DOHH2 (cell line): ENCODE measurements at regions not wholly inside any gene's neighbourhood (a gene's known extent, or its start where the extent isn't known, plus 50 kb on each side); places are given as distances from the start of the nearest gene placed in this dataset.

ENCODE experiments used
- H3F3A ChIP-seq: fragments of 200-600 bp; sonication (generic), shearing (Covaris generic); 2 replicates; pipeline ENCODE4 v1.6.0; 2016; ENCODE audit warnings: antibody characterized with exemption, mild to moderate bottlenecking; ENCODE audit not compliant: control insufficient read depth, insufficient read depth
- H3K27ac ChIP-seq: fragments of 200-600 bp; sonication (generic); 2 replicates; pipeline ENCODE4 v1.5.1; 2014; ENCODE audit warnings: low read depth, mild to moderate bottlenecking, low read length, moderate library complexity
- H3K27me3 ChIP-seq: fragments of 200-600 bp; sonication (generic); 2 replicates; pipeline ENCODE4 v1.6.1; 2014; ENCODE audit warnings: mild to moderate bottlenecking, low read length, mixed read lengths; ENCODE audit not compliant: control insufficient read depth
- H3K36me3 ChIP-seq: fragments of 200-600 bp; sonication (generic); 2 replicates; pipeline ENCODE4 v1.6.1; 2014; ENCODE audit warnings: mild to moderate bottlenecking, low read length, moderate library complexity, mixed read lengths; ENCODE audit not compliant: control insufficient read depth
- H3K4me1 ChIP-seq: fragments of 200-600 bp; sonication (generic); 2 replicates; pipeline ENCODE4 v1.6.1; 2014; ENCODE audit warnings: mild to moderate bottlenecking, low read length, mixed read lengths; ENCODE audit not compliant: control insufficient read depth
- H3K4me2 ChIP-seq: fragments of 200-600 bp; sonication (generic); 2 replicates; pipeline ENCODE4 v1.6.0; 2014; ENCODE audit warnings: mild to moderate bottlenecking, low read length, moderate library complexity
- H3K4me3 ChIP-seq: fragments of 200-600 bp; sonication (generic); 2 replicates; pipeline ENCODE4 v1.5.1; 2014; ENCODE audit warnings: mild to moderate bottlenecking, low read length, mixed read lengths
- H3K79me2 ChIP-seq: fragments of 200-600 bp; sonication (generic); 2 replicates; pipeline ENCODE4 v1.6.1; 2014; ENCODE audit warnings: mild to moderate bottlenecking, low read length, mixed read lengths; ENCODE audit not compliant: control insufficient read depth
- H3K9me2 ChIP-seq: fragments of 200-600 bp; sonication (generic); replicated peaks from 2 replicates; pipeline ENCODE4 v1.6.1; 2014; ENCODE audit warnings: mild to moderate bottlenecking, low read length, mixed read lengths; ENCODE audit not compliant: control insufficient read depth
- H3K9me3 ChIP-seq: fragments of 200-600 bp; sonication (generic); 2 replicates; pipeline ENCODE4 v1.6.1; 2014; ENCODE audit warnings: antibody characterized with exemption, low read length, mixed read lengths; ENCODE audit not compliant: control insufficient read depth, insufficient read depth
- H4K20me1 ChIP-seq: fragments of 200-600 bp; sonication (generic); 2 replicates; pipeline ENCODE4 v1.6.0; 2014; ENCODE audit warnings: low read depth, mild to moderate bottlenecking, antibody characterized with exemption, low read length, moderate library complexity; ENCODE audit not compliant: control insufficient read depth, insufficient read depth
- EZH2phosphoT487 ChIP-seq: fragments of 200-600 bp; sonication (generic); IDR thresholded peaks from 2 replicates; pipeline ENCODE4 v1.6.1; 2017; ENCODE audit warnings: borderline replicate concordance, mild to moderate bottlenecking, antibody characterized with exemption, low read length, moderate library complexity, mixed read lengths
- TF ChIP-seq, protein P1 (sequence below): fragments of 200-600 bp; sonication (generic); IDR thresholded peaks from one replicate; pipeline ENCODE4 v1.5.1; 2014; ENCODE audit warnings: antibody characterized with exemption, mild to moderate bottlenecking, low read depth, low read length; ENCODE audit not compliant: poor library complexity, severe bottlenecking

DNA sequence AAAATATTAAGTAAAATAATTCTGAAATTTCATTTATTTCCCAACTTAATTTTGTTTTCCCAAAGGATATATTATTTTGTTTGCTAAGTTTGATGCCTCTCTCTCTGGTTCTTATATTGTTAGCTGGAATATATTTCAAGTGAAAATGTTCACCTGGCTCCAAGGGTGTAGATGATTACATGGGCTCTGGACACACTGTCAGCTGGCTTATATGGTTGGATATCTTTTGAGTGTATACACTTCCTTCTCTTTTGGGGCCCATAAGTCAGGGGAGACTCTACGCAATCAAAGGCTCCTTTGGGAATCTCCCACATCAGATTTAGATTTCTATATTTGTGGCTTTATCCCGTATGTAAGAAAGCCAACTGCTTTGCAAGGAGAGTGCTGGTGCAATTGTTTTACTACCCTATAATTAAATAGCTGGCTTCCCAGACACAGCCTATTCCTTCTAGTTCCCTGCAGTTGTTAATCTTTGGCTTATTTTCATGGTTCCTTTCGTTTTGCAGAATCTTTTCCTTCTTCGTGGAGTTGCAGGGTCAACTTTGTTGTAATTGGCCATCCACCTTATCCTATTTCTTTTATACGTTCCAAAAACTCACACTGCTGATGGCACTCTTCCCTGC, 225.7 kb downstream of the DPH6 start:
- Histone ChIP-seq H3K79me2 (no peaks in the 10 kb centered on the region), H3F3A (no peaks in the 10 kb centered on the region), H3K36me3 (no peaks in the 10 kb centered on the region), H4K20me1 (no peaks in the 10 kb centered on the region), H3K27ac (no peak overlapping the region), H3K4me1 (no peaks in the 10 kb centered on the region), H3K4me2 (no peak overlapping the region), H3K9me3 (no peaks in the 10 kb centered on the region), H3K4me3 (no peak overlapping the region), H3K27me3 (no peaks in the 10 kb centered on the region), H3K9me2 (no peaks in the 10 kb centered on the region)
- TF ChIP-seq, protein P1, sequence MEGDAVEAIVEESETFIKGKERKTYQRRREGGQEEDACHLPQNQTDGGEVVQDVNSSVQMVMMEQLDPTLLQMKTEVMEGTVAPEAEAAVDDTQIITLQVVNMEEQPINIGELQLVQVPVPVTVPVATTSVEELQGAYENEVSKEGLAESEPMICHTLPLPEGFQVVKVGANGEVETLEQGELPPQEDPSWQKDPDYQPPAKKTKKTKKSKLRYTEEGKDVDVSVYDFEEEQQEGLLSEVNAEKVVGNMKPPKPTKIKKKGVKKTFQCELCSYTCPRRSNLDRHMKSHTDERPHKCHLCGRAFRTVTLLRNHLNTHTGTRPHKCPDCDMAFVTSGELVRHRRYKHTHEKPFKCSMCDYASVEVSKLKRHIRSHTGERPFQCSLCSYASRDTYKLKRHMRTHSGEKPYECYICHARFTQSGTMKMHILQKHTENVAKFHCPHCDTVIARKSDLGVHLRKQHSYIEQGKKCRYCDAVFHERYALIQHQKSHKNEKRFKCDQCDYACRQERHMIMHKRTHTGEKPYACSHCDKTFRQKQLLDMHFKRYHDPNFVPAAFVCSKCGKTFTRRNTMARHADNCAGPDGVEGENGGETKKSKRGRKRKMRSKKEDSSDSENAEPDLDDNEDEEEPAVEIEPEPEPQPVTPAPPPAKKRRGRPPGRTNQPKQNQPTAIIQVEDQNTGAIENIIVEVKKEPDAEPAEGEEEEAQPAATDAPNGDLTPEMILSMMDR, result no peak
- no peak for TF ChIP-seq EZH2phosphoT487

DNA sequence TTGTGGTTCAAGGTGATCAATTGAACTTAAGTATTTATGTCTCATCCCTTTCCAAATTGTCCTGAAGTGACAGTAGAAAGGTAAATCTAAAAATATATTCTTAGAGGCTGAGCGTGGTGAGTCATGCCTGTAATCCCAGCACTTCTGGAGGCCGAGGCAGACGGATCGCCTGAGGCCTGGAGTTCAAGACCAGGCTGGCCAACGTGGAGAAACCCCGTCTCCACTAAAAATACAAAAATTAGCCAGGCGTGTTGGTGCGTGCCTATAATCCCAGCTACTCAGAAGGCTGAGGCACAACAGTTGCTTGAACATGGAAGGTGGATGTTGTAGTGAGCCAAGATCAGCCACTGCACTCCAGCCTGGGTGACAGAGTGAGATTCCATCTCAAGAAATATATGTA, 226.6 kb downstream of the DPH6 start:
- Histone ChIP-seq H3K9me3 (no peaks in the 10 kb centered on the region), H3K79me2 (no peaks in the 10 kb centered on the region), H3F3A (no peaks in the 10 kb centered on the region), H3K27me3 (no peaks in the 10 kb centered on the region), H3K4me1 (no peaks in the 10 kb centered on the region), H3K4me3 (no peak overlapping the region), H3K36me3 (no peaks in the 10 kb centered on the region), H3K4me2 (no peak overlapping the region), H3K9me2 (no peaks in the 10 kb centered on the region), H3K27ac (no peak overlapping the region), H4K20me1 (no peaks in the 10 kb centered on the region)
- TF ChIP-seq, protein P1, result no peak
- no peak for TF ChIP-seq EZH2phosphoT487

DNA sequence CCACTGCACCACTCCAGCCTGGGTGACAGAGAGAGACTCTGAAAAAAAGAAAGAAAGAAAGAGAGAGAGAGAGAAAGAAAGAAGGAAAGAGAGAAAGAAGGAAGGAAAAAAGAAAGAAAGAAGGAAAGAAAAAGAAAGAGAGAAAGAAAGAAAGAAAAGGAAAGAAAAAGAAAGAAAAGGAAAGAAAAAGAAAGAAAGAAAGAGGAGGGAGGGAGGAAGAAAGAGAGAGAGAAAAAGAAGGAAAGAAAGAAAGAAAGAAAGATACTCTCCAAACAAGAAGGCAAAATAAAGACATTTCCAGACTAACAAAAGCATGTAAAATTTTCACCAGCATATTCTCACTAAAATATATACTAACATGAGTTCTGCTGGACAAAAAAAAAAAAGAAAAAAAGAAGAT, 228.7 kb downstream of the DPH6 start:
- Histone ChIP-seq H3K79me2 (no peaks in the 10 kb centered on the region), H3K4me2 (no peak overlapping the region), H3K36me3 (no peaks in the 10 kb centered on the region), H4K20me1 (no peaks in the 10 kb centered on the region), H3K9me3 (no peaks in the 10 kb centered on the region), H3K27me3 (no peaks in the 10 kb centered on the region), H3K4me3 (no peak overlapping the region), H3K27ac (no peak overlapping the region), H3F3A (no peaks in the 10 kb centered on the region), H3K9me2 (no peaks in the 10 kb centered on the region), H3K4me1 (no peaks in the 10 kb centered on the region)
- TF ChIP-seq, protein P1, result no peak
- TF ChIP-seq EZH2phosphoT487, result no peak
